H1 (cell line): ENCODE measurements at regions not wholly inside any gene's neighbourhood (a gene's known extent, or its start where the extent isn't known, plus 50 kb on each side); places are given as distances from the start of the nearest gene placed in this dataset.

Experiments
- CTCF ChIP-seq, 3 experiments: IDR thresholded peaks; 1 replicate in 2 of 3; 2 replicates in 1 of 3; pipeline versions ENCODE4 v1.5.1 to v1.6.1; 2011; ENCODE audit warnings: low read length in 3 of 3, mild to moderate bottlenecking in 3 of 3, inconsistent platforms in 2 of 3, low read depth in 1 of 3, moderate library complexity in 1 of 3; ENCODE audit not compliant: insufficient read depth in 1 of 3; ENCODE audit errors: control extremely low read depth in 1 of 3
- E2F6 ChIP-seq: IDR thresholded peaks from 2 replicates; pipeline ENCODE4 v1.6.1; 2012; ENCODE audit warnings: inconsistent platforms
- KDM1A ChIP-seq: fragments of 200-600, 300-600 bp; sonication (generic); IDR thresholded peaks from 2 replicates; pipeline ENCODE4 v1.7.1; 2016; ENCODE audit warnings: mild to moderate bottlenecking, low read length, borderline replicate concordance
- SP1 ChIP-seq: IDR thresholded peaks from 2 replicates; pipeline ENCODE4 v1.6.1; 2011; ENCODE audit warnings: low read depth, low read length
- USF2 ChIP-seq: IDR thresholded peaks from 2 replicates; pipeline ENCODE4 v1.6.1; 2011; ENCODE audit warnings: low read length, improper control_type of control experiment

GRCh38 chr11:103650330-103650729 is 386.1 kb upstream of the DDI1 start:
- TF ChIP-seq CTCF (IDR thresholded peaks at IDR 0.05; ENCODE audit: control extremely low read depth in 1 of 3, insufficient read depth in 1 of 3, low read depth in 1 of 3, low read length in 3 of 3) = no peak
- TF ChIP-seq E2F6 = no peak
- TF ChIP-seq SP1 = no peak
- TF ChIP-seq KDM1A = no peak
- TF ChIP-seq USF2 = no peak
